WTC11 (cell line): ENCODE measurements at regions not wholly inside any gene's neighbourhood (a gene's known extent, or its start where the extent isn't known, plus 50 kb on each side); places are given as distances from the start of the nearest gene placed in this dataset.

Source experiments
- ATAC-seq: fragments of 200-7000 bp; cut with Tn5 transposase; 2 replicates; pipeline ENCODE4 v1.10.0; 2021; ENCODE audit warnings: mild to moderate bottlenecking, moderate library complexity
- CTCF ChIA-PET: fragments of 300-600 bp; sonication (Branson Sonifier 250); formaldehyde crosslinking; loops from one replicate; lab custom pipeline; 2021; ENCODE audit warnings: antibody characterized with exemption; lab: Charles Lee
- POLR2A ChIA-PET: fragments of 350-600 bp; sonication (Branson Sonifier 250); formaldehyde crosslinking; loops from one replicate; lab custom pipeline; 2021; ENCODE audit warnings: antibody characterized with exemption; lab: Charles Lee
- DNase-seq: peaks from one replicate; pipeline ENCODE4 v3.0.0; 2021; ENCODE audit warnings: low spot score
- H3K27ac Mint-ChIP-seq: 2 replicates; pipeline ENCODE4 v1.8.0; 2021; ENCODE audit warnings: mixed read lengths
- H3K27me3 Mint-ChIP-seq: 2 replicates; pipeline ENCODE4 v1.8.0; 2021; ENCODE audit warnings: low read depth, mild to moderate bottlenecking, moderate library complexity, mixed read lengths
- H3K36me3 Mint-ChIP-seq: 2 replicates; pipeline ENCODE4 v1.8.0; 2021; ENCODE audit warnings: mixed read lengths
- H3K4me1 Mint-ChIP-seq: 2 replicates; pipeline ENCODE4 v1.8.0; 2022; ENCODE audit warnings: mixed read lengths
- H3K4me3 Mint-ChIP-seq: 2 replicates; pipeline ENCODE4 v1.8.0; 2021; ENCODE audit warnings: mild to moderate bottlenecking, moderate library complexity, mixed read lengths
- H3K9me3 Mint-ChIP-seq: 2 replicates; pipeline ENCODE4 v1.8.0; 2021; ENCODE audit warnings: mixed read lengths
- CBFB ChIP-seq: sonication (generic); formaldehyde crosslinking; IDR thresholded peaks from 2 replicates; pipeline ENCODE4 v1.8.1; 2022; ENCODE audit warnings: mild to moderate bottlenecking, low read depth, missing genetic modification reagents
- CREB1 ChIP-seq: sonication (generic); formaldehyde crosslinking; IDR thresholded peaks from 2 replicates; pipeline ENCODE4 v1.8.0; 2023; ENCODE audit warnings: mild to moderate bottlenecking, missing genetic modification reagents
- FOXP4 ChIP-seq: sonication (generic); formaldehyde crosslinking; IDR thresholded peaks from 2 replicates; pipeline ENCODE4 v1.8.0; 2022; ENCODE audit warnings: mild to moderate bottlenecking, missing genetic modification reagents
- HMGXB4 ChIP-seq: sonication (generic); formaldehyde crosslinking; IDR thresholded peaks from 2 replicates; pipeline ENCODE4 v1.8.1; 2023; ENCODE audit warnings: mild to moderate bottlenecking, moderate library complexity, missing genetic modification reagents
- IRF1 ChIP-seq: sonication (generic); formaldehyde crosslinking; IDR thresholded peaks from 2 replicates; pipeline ENCODE4 v1.8.0; 2023; ENCODE audit warnings: missing genetic modification reagents
- NR2C2 ChIP-seq: sonication (generic); formaldehyde crosslinking; IDR thresholded peaks from 2 replicates; pipeline ENCODE4 v1.8.0; 2022; ENCODE audit warnings: mild to moderate bottlenecking, missing genetic modification reagents
- PRRX2 ChIP-seq: fragments of 250-450 bp; sonication (Bioruptor Pico); IDR thresholded peaks from 2 replicates; pipeline ENCODE4 v1.8.0; 2021; ENCODE audit warnings: mild to moderate bottlenecking
- RORB ChIP-seq: fragments of 250-450 bp; sonication (Bioruptor Pico); IDR thresholded peaks from 2 replicates; pipeline ENCODE4 v1.9.0; 2021; ENCODE audit warnings: mild to moderate bottlenecking
- SMAD4 ChIP-seq: sonication (generic); formaldehyde crosslinking; IDR thresholded peaks from 2 replicates; pipeline ENCODE4 v1.8.0; 2022; ENCODE audit warnings: mild to moderate bottlenecking, missing genetic modification reagents
- SP1 ChIP-seq: sonication (generic); formaldehyde crosslinking; conservative IDR thresholded peaks from 2 replicates; pipeline ENCODE4 v1.8.1; 2022; ENCODE audit warnings: missing genetic modification reagents
- TEAD4 ChIP-seq: sonication (generic); formaldehyde crosslinking; IDR thresholded peaks from 2 replicates; pipeline ENCODE4 v1.8.0; 2022; ENCODE audit warnings: mild to moderate bottlenecking, missing genetic modification reagents
- ZNF138 ChIP-seq: sonication (generic); formaldehyde crosslinking; conservative IDR thresholded peaks from 2 replicates; pipeline ENCODE4 v1.8.1; 2022; ENCODE audit warnings: mild to moderate bottlenecking, moderate library complexity, missing genetic modification reagents
- ZNF281 ChIP-seq: sonication (generic); formaldehyde crosslinking; IDR thresholded peaks from 2 replicates; pipeline ENCODE4 v1.8.0; 2023; ENCODE audit warnings: mild to moderate bottlenecking, missing genetic modification reagents
- ZNF425 ChIP-seq: fragments of 250-450 bp; sonication (Bioruptor Pico); conservative IDR thresholded peaks from 2 replicates; pipeline ENCODE4 v1.9.0; 2021; ENCODE audit warnings: mild to moderate bottlenecking
- ZNF512 ChIP-seq: sonication (generic); formaldehyde crosslinking; IDR thresholded peaks from 2 replicates; pipeline ENCODE4 v1.8.1; 2022; ENCODE audit warnings: missing genetic modification reagents, borderline replicate concordance

- Mint-ChIP-seq H3K9me3 (peaks cover 3% of the 10 kb centered on the region; the same call in 1 of the 2 replicates), H3K36me3 (no peaks in the 10 kb centered on the region), H3K27ac (no peak overlapping the region), H3K4me1 (no peaks in the 10 kb centered on the region), H3K4me3 (no peak overlapping the region), H3K27me3 (no peaks in the 10 kb centered on the region)
- TF ChIP-seq TEAD4 (CRISPR knock-in tag) (no peak), ZNF425 (no peak), SP1 (CRISPR knock-in tag) (no peak), ZNF281 (CRISPR knock-in tag) (no peak), NR2C2 (CRISPR knock-in tag) (no peak), ZNF138 (CRISPR knock-in tag) (no peak), HMGXB4 (CRISPR knock-in tag) (no peak), FOXP4 (no peak), IRF1 (CRISPR knock-in tag) (no peak), ZNF512 (CRISPR knock-in tag) (no peak), PRRX2 (CRISPR knock-in tag) (no peak), CBFB (CRISPR knock-in tag) (no peak), CREB1 (CRISPR knock-in tag) (no peak), SMAD4 (CRISPR knock-in tag) (no peak), RORB (CRISPR knock-in tag) (no peak)
- POLR2A ChIA-PET, result no interaction called here
- no peak for DNase-seq
- ATAC-seq, result peak; percentile 67
- CTCF ChIA-PET, result no interaction called here
Observed at GRCh38 chr4:103449296-103450023, 251.3 kb upstream of the CENPE start.
